NCI-H2227 (cell line): ENCODE measurements at regions not wholly inside any gene's neighbourhood (a gene's known extent, or its start where the extent isn't known, plus 50 kb on each side); places are given as distances from the start of the nearest gene placed in this dataset.
"Not testable (repeated sequence)": the region's sequence is repeated elsewhere in the genome, so short reads cannot be mapped to it uniquely, and the experiment has no call there.

Experiments
- DNase-seq: peaks from one replicate; lab custom pipeline; 2025; ENCODE audit not compliant: unreplicated experiment; lab: John Stamatoyannopoulos, UW

GRCh38 chr4:64737854-64738138 is 328.5 kb upstream of the TECRL start:
- not testable (repeated sequence) for DNase-seq

- no peak for DNase-seq
Measured at GRCh38 chr4:64737026-64737853, 328.0 kb upstream of the TECRL start.

GRCh38 chr4:64729561-64729960 is 320.3 kb upstream of the TECRL start:
- DNase-seq: no peak

GRCh38 chr4:64727960-64728359 is 318.7 kb upstream of the TECRL start:
- no peak for DNase-seq

- DNase-seq: not testable (repeated sequence)
Measured at GRCh38 chr4:64727391-64727790, 318.1 kb upstream of the TECRL start.

- no peak for DNase-seq
Measured at GRCh38 chr4:64724689-64725088, 315.4 kb upstream of the TECRL start.

- DNase-seq: no peak
Measured at GRCh38 chr4:64721106-64721505, 311.9 kb upstream of the TECRL start.

GRCh38 chr4:64718091-64718490 is 308.8 kb upstream of the TECRL start:
- no peak for DNase-seq

GRCh38 chr4:64715741-64716140 is 306.5 kb upstream of the TECRL start:
- no peak for DNase-seq

GRCh38 chr4:64713256-64713840 is 304.1 kb upstream of the TECRL start:
- DNase-seq: peak; percentile 3

- no peak for DNase-seq
Measured at GRCh38 chr4:64712590-64712989, 303.3 kb upstream of the TECRL start.

GRCh38 chr4:64705989-64706388 is 296.7 kb upstream of the TECRL start:
- DNase-seq: no peak

GRCh38 chr4:64698171-64698570 is 288.9 kb upstream of the TECRL start:
- DNase-seq: no peak

- DNase-seq: no peak
Measured at GRCh38 chr4:64682946-64683345, 273.7 kb upstream of the TECRL start.

GRCh38 chr4:64682481-64682880 is 273.2 kb upstream of the TECRL start:
- DNase-seq: no peak

GRCh38 chr4:64673121-64673520 is 263.9 kb upstream of the TECRL start:
- not testable (repeated sequence) for DNase-seq

- no peak for DNase-seq
Measured at GRCh38 chr4:64670647-64671046, 261.4 kb upstream of the TECRL start.

GRCh38 chr4:64643841-64644240 is 234.6 kb upstream of the TECRL start:
- DNase-seq: no peak

GRCh38 chr4:64642936-64643335 is 233.7 kb upstream of the TECRL start:
- no peak for DNase-seq

- not testable (repeated sequence) for DNase-seq
Measured at GRCh38 chr4:64640402-64640801, 231.2 kb upstream of the TECRL start.

- no peak for DNase-seq
Measured at GRCh38 chr4:64625438-64625837, 216.2 kb upstream of the TECRL start.

GRCh38 chr4:64617800-64618199 is 208.6 kb upstream of the TECRL start:
- DNase-seq: no peak

- DNase-seq: no peak
Measured at GRCh38 chr4:64614276-64614675, 205.0 kb upstream of the TECRL start.
